Anterior cingulate cortex (tissue), 58 donors: ENCODE measurements at regions not wholly inside any gene's neighbourhood (a gene's known extent, or its start where the extent isn't known, plus 50 kb on each side); places are given as distances from the start of the nearest gene placed in this dataset.
A peak's percentile ranks its signal among the peaks of the same experiment; 100 is the strongest.

ENCODE experiments used
- DNase-seq, 58 donors: peaks; one replicate each; lab custom pipeline; 2025; lab: John Stamatoyannopoulos, UW

GRCh38 chr1:170219163-170219562 lies 73.4 kb downstream of the NTMT2 start:
- DNase-seq: no peak

- DNase-seq: no peak
Measured at GRCh38 chr1:170221031-170221430, 75.3 kb downstream of the NTMT2 start.

GRCh38 chr1:170221495-170221894 lies 75.7 kb downstream of the NTMT2 start:
- DNase-seq: no peak

- DNase-seq: no peak
Measured at GRCh38 chr1:170224469-170224868, 78.7 kb downstream of the NTMT2 start.

GRCh38 chr1:170225781-170226530 lies 80.2 kb downstream of the NTMT2 start:
- no peak for DNase-seq

GRCh38 chr1:170226767-170227166 lies 81.0 kb downstream of the NTMT2 start:
- no peak for DNase-seq

- no peak for DNase-seq
Measured at GRCh38 chr1:170230323-170230722, 84.6 kb downstream of the NTMT2 start.

GRCh38 chr1:170231662-170232061 lies 85.9 kb downstream of the NTMT2 start:
- DNase-seq: no peak

- DNase-seq: no peak
Measured at GRCh38 chr1:170238704-170239391, 93.1 kb downstream of the NTMT2 start.

GRCh38 chr1:170239445-170239844 lies 93.7 kb downstream of the NTMT2 start:
- no peak for DNase-seq

GRCh38 chr1:170240409-170240808 lies 94.7 kb downstream of the NTMT2 start:
- DNase-seq: no peak

GRCh38 chr1:170241266-170241851 lies 95.6 kb downstream of the NTMT2 start:
- DNase-seq: no peak

- DNase-seq: no peak
Measured at GRCh38 chr1:170247751-170248521, 102.2 kb downstream of the NTMT2 start.

- DNase-seq: no peak
Measured at GRCh38 chr1:170250531-170251276, 104.9 kb downstream of the NTMT2 start.

- peak in 1 of 58 donors; percentile 4 for DNase-seq
Measured at GRCh38 chr1:170252851-170253579, 107.3 kb downstream of the NTMT2 start.

- DNase-seq: no peak
Measured at GRCh38 chr1:170254371-170254770, 108.6 kb downstream of the NTMT2 start.

GRCh38 chr1:170261669-170262068 lies 115.9 kb downstream of the NTMT2 start:
- DNase-seq: no peak

- no peak for DNase-seq
Measured at GRCh38 chr1:170262276-170262939, 116.6 kb downstream of the NTMT2 start.

GRCh38 chr1:170265234-170265633 lies 119.5 kb downstream of the NTMT2 start:
- DNase-seq: no peak
